ENCODE measurements at regions not wholly inside any gene's neighbourhood (a gene's known extent, or its start where the extent isn't known, plus 50 kb on each side); places are given as distances from the start of the nearest gene placed in this dataset.

- no peak for TF ChIP-seq CTCF (IDR thresholded peaks at IDR 0.05; ENCODE audit: low read depth, low read length)
- Histone ChIP-seq H3K4me1 (ENCODE audit: low read depth) (no peaks in the 10 kb centered on the region), H3K9me3 (ENCODE audit: low read depth) (no peaks in the 10 kb centered on the region), H3K27me3 (no peaks in the 10 kb centered on the region), H3K4me3 (no peak overlapping the region), H3K27ac (no peak overlapping the region), H3K36me3 (no peaks in the 10 kb centered on the region)
- no peak for DNase-seq (ENCODE audit: low read depth in 1 of 2, low spot score in 1 of 2)
Measured at GRCh38 chr17:5881849-5882248, 188.3 kb upstream of the WSCD1 start.

GRCh38 chr17:5883775-5884665 is 186.2 kb upstream of the WSCD1 start:
- Histone ChIP-seq H3K27ac (no peak overlapping the region), H3K4me1 (ENCODE audit: low read depth) (no peaks in the 10 kb centered on the region), H3K4me3 (no peak overlapping the region), H3K9me3 (ENCODE audit: low read depth) (no peaks in the 10 kb centered on the region), H3K27me3 (no peaks in the 10 kb centered on the region), H3K36me3 (no peaks in the 10 kb centered on the region)
- DNase-seq (ENCODE audit: low read depth in 1 of 2, low spot score in 1 of 2): no peak
- TF ChIP-seq CTCF (IDR thresholded peaks at IDR 0.05; ENCODE audit: low read depth, low read length): no peak

- Histone ChIP-seq H3K4me1 (ENCODE audit: low read depth) (no peaks in the 10 kb centered on the region), H3K27me3 (no peaks in the 10 kb centered on the region), H3K9me3 (ENCODE audit: low read depth) (no peaks in the 10 kb centered on the region), H3K36me3 (no peaks in the 10 kb centered on the region), H3K4me3 (no peak overlapping the region), H3K27ac (no peak overlapping the region)
- no peak for DNase-seq (ENCODE audit: low read depth in 1 of 2, low spot score in 1 of 2)
- no peak for TF ChIP-seq CTCF (IDR thresholded peaks at IDR 0.05; ENCODE audit: low read depth, low read length)
Measured at GRCh38 chr17:5885336-5885735, 184.8 kb upstream of the WSCD1 start.

GRCh38 chr17:5888811-5889210 is 181.4 kb upstream of the WSCD1 start:
- Histone ChIP-seq H3K9me3 (ENCODE audit: low read depth) (no peaks in the 10 kb centered on the region), H3K4me1 (ENCODE audit: low read depth) (no peaks in the 10 kb centered on the region), H3K4me3 (no peak overlapping the region), H3K36me3 (no peaks in the 10 kb centered on the region), H3K27me3 (no peaks in the 10 kb centered on the region), H3K27ac (no peak overlapping the region)
- no peak for DNase-seq (ENCODE audit: low read depth in 1 of 2, low spot score in 1 of 2)
- TF ChIP-seq CTCF (IDR thresholded peaks at IDR 0.05; ENCODE audit: low read depth, low read length): no peak

GRCh38 chr17:5892921-5893675 is 177.1 kb upstream of the WSCD1 start:
- no peak for DNase-seq (ENCODE audit: low read depth in 1 of 2, low spot score in 1 of 2)
- no peak for TF ChIP-seq CTCF (IDR thresholded peaks at IDR 0.05; ENCODE audit: low read depth, low read length)
- H3K9me3 ChIP-seq (ENCODE audit: low read depth): no peaks in the 10 kb centered on the region
- no peaks in the 10 kb centered on the region for H3K4me1 ChIP-seq (ENCODE audit: low read depth)
- no peak overlapping the region for H3K4me3 ChIP-seq
- no peaks in the 10 kb centered on the region for H3K27me3 ChIP-seq
- no peaks in the 10 kb centered on the region for H3K36me3 ChIP-seq
- no peak overlapping the region for H3K27ac ChIP-seq
